AG04449 (cell line): ENCODE measurements at regions not wholly inside any gene's neighbourhood (a gene's known extent, or its start where the extent isn't known, plus 50 kb on each side); places are given as distances from the start of the nearest gene placed in this dataset.
"Not testable (repeated sequence)": the region's sequence is repeated elsewhere in the genome, so short reads cannot be mapped to it uniquely, and the experiment has no call there.

ENCODE experiments used
- CTCF ChIA-PET: fragments of 350-600 bp; formaldehyde crosslinking; extraction: SDS; loops from one replicate; lab custom pipeline; 2021; ENCODE audit warnings: antibody characterized with exemption; lab: Yijun Ruan, JAX
- POLR2A ChIA-PET: fragments of 400-600, 350-600 bp; formaldehyde crosslinking; extraction: SDS; loops from one replicate; lab custom pipeline; 2020; ENCODE audit warnings: antibody characterized with exemption, inconsistent platforms; lab: Yijun Ruan, JAX
- DNase-seq: peaks from one replicate; pipeline ENCODE4 v3.0.0-alpha.2; 2010; ENCODE audit warnings: low read depth, low spot score
- H3K4me3 ChIP-seq: 2 replicates; pipeline ENCODE4 v1.5.1; 2011; ENCODE audit warnings: low read depth, mild to moderate bottlenecking, control low read depth, low read length
- TF ChIP-seq, protein P1 (sequence below): IDR thresholded peaks from one replicate; pipeline ENCODE4 v1.5.1; 2011; ENCODE audit warnings: mild to moderate bottlenecking, moderate library complexity, low read length, control low read depth, inconsistent platforms; ENCODE audit not compliant: insufficient read depth; ENCODE audit errors: missing control alignments

- no peak overlapping the region for H3K4me3 ChIP-seq
- ChIA-PET POLR2A (no interaction called here), CTCF (no interaction called here)
- TF ChIP-seq, protein P1, sequence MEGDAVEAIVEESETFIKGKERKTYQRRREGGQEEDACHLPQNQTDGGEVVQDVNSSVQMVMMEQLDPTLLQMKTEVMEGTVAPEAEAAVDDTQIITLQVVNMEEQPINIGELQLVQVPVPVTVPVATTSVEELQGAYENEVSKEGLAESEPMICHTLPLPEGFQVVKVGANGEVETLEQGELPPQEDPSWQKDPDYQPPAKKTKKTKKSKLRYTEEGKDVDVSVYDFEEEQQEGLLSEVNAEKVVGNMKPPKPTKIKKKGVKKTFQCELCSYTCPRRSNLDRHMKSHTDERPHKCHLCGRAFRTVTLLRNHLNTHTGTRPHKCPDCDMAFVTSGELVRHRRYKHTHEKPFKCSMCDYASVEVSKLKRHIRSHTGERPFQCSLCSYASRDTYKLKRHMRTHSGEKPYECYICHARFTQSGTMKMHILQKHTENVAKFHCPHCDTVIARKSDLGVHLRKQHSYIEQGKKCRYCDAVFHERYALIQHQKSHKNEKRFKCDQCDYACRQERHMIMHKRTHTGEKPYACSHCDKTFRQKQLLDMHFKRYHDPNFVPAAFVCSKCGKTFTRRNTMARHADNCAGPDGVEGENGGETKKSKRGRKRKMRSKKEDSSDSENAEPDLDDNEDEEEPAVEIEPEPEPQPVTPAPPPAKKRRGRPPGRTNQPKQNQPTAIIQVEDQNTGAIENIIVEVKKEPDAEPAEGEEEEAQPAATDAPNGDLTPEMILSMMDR: no peak
- DNase-seq: no peak
Measured at GRCh38 chr4:132114885-132115284, 1034.2 kb upstream of the PCDH10 start.

DNA sequence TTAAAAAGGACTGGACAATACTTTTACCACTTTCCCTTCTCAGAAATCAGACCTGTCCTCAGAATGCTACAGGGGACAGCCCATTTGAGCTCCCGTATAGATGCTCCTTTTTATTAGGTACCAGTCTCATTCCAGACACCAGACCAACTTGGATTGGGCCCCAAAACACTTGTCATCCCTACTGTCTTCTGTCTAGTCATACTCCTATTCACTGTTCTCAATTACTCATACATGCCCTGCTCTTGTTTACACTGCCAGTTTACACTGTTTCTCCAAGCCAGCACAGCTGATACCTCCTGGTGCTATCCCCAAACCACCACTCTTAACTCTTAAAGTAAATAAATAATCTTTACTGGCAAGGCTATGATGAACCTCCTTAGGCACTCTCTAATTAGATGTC is 1026.4 kb upstream of the PCDH10 start:
- DNase-seq, H3K4me3 ChIP-seq, CTCF ChIA-PET, POLR2A ChIA-PET: not testable (repeated sequence)

GRCh38 chr4:132123870-132124623 is 1025.0 kb upstream of the PCDH10 start:
- TF ChIP-seq, protein P1: no peak
- no peak for DNase-seq
- ChIA-PET POLR2A (no interaction called here), CTCF (no interaction called here)
- H3K4me3 ChIP-seq: no peak overlapping the region

GRCh38 chr4:132124624-132124974 is 1024.5 kb upstream of the PCDH10 start:
- H3K4me3 ChIP-seq: no peak overlapping the region
- ChIA-PET CTCF (no interaction called here), POLR2A (no interaction called here)
- DNase-seq: no peak
- TF ChIP-seq, protein P1: no peak

DNA sequence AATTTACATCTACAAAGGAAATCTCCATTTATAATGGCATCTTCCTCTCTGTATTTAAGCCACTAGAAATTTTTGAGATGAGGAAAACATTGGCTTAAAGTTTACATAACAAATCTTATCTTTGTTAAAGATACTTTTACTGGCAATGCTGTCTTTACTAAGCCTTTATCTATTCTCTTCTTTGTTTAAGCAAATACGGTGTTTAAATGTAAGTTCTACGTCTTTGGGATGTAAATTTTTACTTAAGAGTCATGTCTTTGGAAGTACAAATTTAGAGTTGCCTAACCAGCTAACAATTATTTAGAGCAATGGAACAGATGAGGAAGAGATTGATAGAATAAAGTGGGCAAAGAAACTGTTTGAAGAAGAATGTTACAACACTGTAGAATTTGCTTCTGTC is 1024.0 kb upstream of the PCDH10 start:
- TF ChIP-seq, protein P1: no peak
- ChIA-PET CTCF (no interaction called here), POLR2A (no interaction called here)
- no peak for DNase-seq
- H3K4me3 ChIP-seq: no peak overlapping the region

DNA sequence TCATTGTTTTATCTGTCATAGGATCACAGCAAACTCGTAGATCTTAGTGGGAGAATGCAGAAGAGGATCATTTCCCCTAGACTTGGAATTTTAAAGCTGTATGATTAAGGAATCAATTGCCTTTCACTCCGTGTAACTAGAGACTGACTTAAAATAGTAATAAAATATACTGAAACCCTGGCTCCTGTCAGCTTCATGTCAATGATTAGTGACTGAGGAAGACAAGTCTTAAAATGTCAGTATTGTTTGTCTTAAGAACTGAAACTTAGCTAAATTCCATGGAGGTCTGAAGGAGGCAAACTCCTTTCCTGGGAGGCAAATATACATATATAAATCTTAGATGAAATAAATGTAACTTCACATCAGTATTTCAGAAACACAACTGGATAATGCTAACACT is 1016.7 kb upstream of the PCDH10 start:
- H3K4me3 ChIP-seq: no peak overlapping the region
- no peak for DNase-seq
- TF ChIP-seq, protein P1: no peak
- CTCF ChIA-PET: no interaction called here
- POLR2A ChIA-PET: no interaction called here

GRCh38 chr4:132169660-132170059 is 979.4 kb upstream of the PCDH10 start:
- no peak overlapping the region for H3K4me3 ChIP-seq
- no peak for DNase-seq
- POLR2A ChIA-PET: no interaction called here
- CTCF ChIA-PET: no interaction called here
- TF ChIP-seq, protein P1: no peak
